SIG-M5 (cell line): ENCODE measurements at regions not wholly inside any gene's neighbourhood (a gene's known extent, or its start where the extent isn't known, plus 50 kb on each side); places are given as distances from the start of the nearest gene placed in this dataset.

Experiments
- DNase-seq: peaks from one replicate; lab custom pipeline; 2025; lab: John Stamatoyannopoulos, UW

- DNase-seq, result no peak
Observed at GRCh38 chr9:86659413-86660046, 287.8 kb downstream of the GAS1 start.

- DNase-seq, result no peak
Observed at GRCh38 chr9:86655147-86655546, 292.2 kb downstream of the GAS1 start.

- DNase-seq, result no peak
Observed at GRCh38 chr9:86653466-86653865, 293.8 kb downstream of the GAS1 start.

- no peak for DNase-seq
Observed at GRCh38 chr9:86652736-86653135, 294.6 kb downstream of the GAS1 start.

- DNase-seq, result no peak
Observed at GRCh38 chr9:86649913-86650312, 295.7 kb upstream of the TUT7 start.

GRCh38 chr9:86648828-86649170 lies 294.6 kb upstream of the TUT7 start:
- no peak for DNase-seq

- no peak for DNase-seq
Observed at GRCh38 chr9:86648156-86648827, 294.1 kb upstream of the TUT7 start.

- DNase-seq, result no peak
Observed at GRCh38 chr9:86645303-86645702, 291.1 kb upstream of the TUT7 start.

GRCh38 chr9:86644675-86645034 lies 290.4 kb upstream of the TUT7 start:
- DNase-seq, result no peak

- no peak for DNase-seq
Observed at GRCh38 chr9:86643946-86644674, 289.9 kb upstream of the TUT7 start.

GRCh38 chr9:86642721-86643120 lies 288.5 kb upstream of the TUT7 start:
- no peak for DNase-seq

GRCh38 chr9:86641970-86642369 lies 287.8 kb upstream of the TUT7 start:
- DNase-seq, result no peak

GRCh38 chr9:86639899-86640379 lies 285.7 kb upstream of the TUT7 start:
- DNase-seq, result no peak

GRCh38 chr9:86639287-86639686 lies 285.1 kb upstream of the TUT7 start:
- no peak for DNase-seq

GRCh38 chr9:86638109-86638508 lies 283.9 kb upstream of the TUT7 start:
- DNase-seq, result no peak

GRCh38 chr9:86637515-86637914 lies 283.3 kb upstream of the TUT7 start:
- no peak for DNase-seq

- DNase-seq, result no peak
Observed at GRCh38 chr9:86636519-86636918, 282.3 kb upstream of the TUT7 start.

GRCh38 chr9:86636038-86636437 lies 281.8 kb upstream of the TUT7 start:
- no peak for DNase-seq

- no peak for DNase-seq
Observed at GRCh38 chr9:86634501-86634900, 280.3 kb upstream of the TUT7 start.

GRCh38 chr9:86633945-86634344 lies 279.7 kb upstream of the TUT7 start:
- DNase-seq, result no peak

- DNase-seq, result no peak
Observed at GRCh38 chr9:86632537-86632936, 278.3 kb upstream of the TUT7 start.

- DNase-seq, result no peak
Observed at GRCh38 chr9:86629530-86629929, 275.3 kb upstream of the TUT7 start.

GRCh38 chr9:86626802-86627201 lies 272.6 kb upstream of the TUT7 start:
- no peak for DNase-seq
